NCI-H1694 (cell line): ENCODE measurements at regions not wholly inside any gene's neighbourhood (a gene's known extent, or its start where the extent isn't known, plus 50 kb on each side); places are given as distances from the start of the nearest gene placed in this dataset.
"Not testable (repeated sequence)": the region's sequence is repeated elsewhere in the genome, so short reads cannot be mapped to it uniquely, and the experiment has no call there.

Experiments used
- DNase-seq: peaks from one replicate; lab custom pipeline; 2025; lab: John Stamatoyannopoulos, UW

- DNase-seq = no peak
Observed at GRCh38 chr2:58720770-58721697, 479.9 kb upstream of the FANCL start.

GRCh38 chr2:58720033-58720769, 479.1 kb upstream of the FANCL start:
- DNase-seq = no peak

GRCh38 chr2:58715344-58715743, 474.2 kb upstream of the FANCL start:
- DNase-seq = no peak

- DNase-seq = no peak
Observed at GRCh38 chr2:58714238-58714637, 473.1 kb upstream of the FANCL start.

- peak; percentile 21 for DNase-seq
Observed at GRCh38 chr2:58710795-58711279, 469.7 kb upstream of the FANCL start.

GRCh38 chr2:58709687-58710354, 468.7 kb upstream of the FANCL start:
- no peak for DNase-seq

GRCh38 chr2:58709274-58709673, 468.1 kb upstream of the FANCL start:
- no peak for DNase-seq

- no peak for DNase-seq
Observed at GRCh38 chr2:58708565-58708964, 467.4 kb upstream of the FANCL start.

GRCh38 chr2:58702302-58702885, 461.3 kb upstream of the FANCL start:
- DNase-seq = no peak

- no peak for DNase-seq
Observed at GRCh38 chr2:58701688-58702301, 460.7 kb upstream of the FANCL start.

- no peak for DNase-seq
Observed at GRCh38 chr2:58700591-58700990, 459.5 kb upstream of the FANCL start.

- DNase-seq = no peak
Observed at GRCh38 chr2:58699411-58699810, 458.3 kb upstream of the FANCL start.

GRCh38 chr2:58698620-58699019, 457.5 kb upstream of the FANCL start:
- no peak for DNase-seq

GRCh38 chr2:58694114-58694513, 453.0 kb upstream of the FANCL start:
- not testable (repeated sequence) for DNase-seq

GRCh38 chr2:58691041-58691440, 449.9 kb upstream of the FANCL start:
- not testable (repeated sequence) for DNase-seq

- no peak for DNase-seq
Observed at GRCh38 chr2:58688813-58689212, 447.7 kb upstream of the FANCL start.

GRCh38 chr2:58686776-58687175, 445.7 kb upstream of the FANCL start:
- no peak for DNase-seq

- DNase-seq = peak; percentile 26
Observed at GRCh38 chr2:58680755-58681310, 439.7 kb upstream of the FANCL start.

GRCh38 chr2:58677748-58678147, 436.6 kb upstream of the FANCL start:
- DNase-seq = no peak

- DNase-seq = no peak
Observed at GRCh38 chr2:58671675-58672074, 430.6 kb upstream of the FANCL start.

- DNase-seq = no peak
Observed at GRCh38 chr2:58669998-58670397, 428.9 kb upstream of the FANCL start.
